SW 1271 (cell line): ENCODE measurements at regions not wholly inside any gene's neighbourhood (a gene's known extent, or its start where the extent isn't known, plus 50 kb on each side); places are given as distances from the start of the nearest gene placed in this dataset.

ENCODE experiments used
- DNase-seq, 2 experiments: peaks; one replicate each; lab custom pipeline; 2025; lab: John Stamatoyannopoulos, UW

GRCh38 chr4:151987606-151988005 lies 226.8 kb upstream of the GATB start:
- DNase-seq: no peak

DNA sequence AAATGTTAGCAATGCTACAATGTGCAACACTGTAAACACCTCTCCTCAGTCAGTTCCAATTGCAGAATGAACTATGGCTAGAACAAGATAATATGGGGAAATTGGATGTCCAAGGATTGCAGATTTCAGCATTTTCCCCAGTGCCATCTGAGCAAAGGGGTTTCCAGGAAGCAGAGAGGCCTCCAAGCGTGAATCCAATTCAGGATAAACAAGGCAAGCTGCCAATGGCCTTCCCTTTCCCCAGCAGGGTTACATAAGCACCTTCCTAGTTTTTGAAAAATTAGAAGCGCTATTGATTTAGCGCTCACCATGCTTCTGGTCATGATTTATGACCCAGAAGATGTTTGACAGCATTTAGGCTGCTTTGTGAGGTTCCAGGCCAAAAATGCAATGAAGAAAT lies 223.0 kb upstream of the GATB start:
- DNase-seq: no peak

GRCh38 chr4:151979819-151980218 lies 219.0 kb upstream of the GATB start:
- no peak for DNase-seq

DNA sequence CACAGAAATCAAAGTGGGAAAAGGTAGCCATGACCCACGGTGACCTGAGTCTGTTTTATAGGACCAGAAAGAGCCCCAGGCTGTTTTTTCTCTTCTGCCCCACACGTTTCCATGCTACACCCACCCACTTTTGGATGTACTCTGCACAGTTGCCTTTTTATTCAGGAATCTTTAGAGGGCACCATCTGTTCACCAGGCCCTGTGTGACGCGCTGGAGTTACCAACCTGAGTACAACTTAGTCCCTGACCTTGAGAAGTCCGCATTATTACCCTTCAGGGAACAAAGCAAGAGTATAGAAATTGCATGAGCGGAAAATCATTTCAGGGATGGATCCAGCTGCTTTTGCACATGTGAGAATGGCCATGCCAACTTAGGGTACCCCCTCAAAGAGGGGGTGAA lies 207.8 kb upstream of the GATB start:
- DNase-seq: no peak

DNA sequence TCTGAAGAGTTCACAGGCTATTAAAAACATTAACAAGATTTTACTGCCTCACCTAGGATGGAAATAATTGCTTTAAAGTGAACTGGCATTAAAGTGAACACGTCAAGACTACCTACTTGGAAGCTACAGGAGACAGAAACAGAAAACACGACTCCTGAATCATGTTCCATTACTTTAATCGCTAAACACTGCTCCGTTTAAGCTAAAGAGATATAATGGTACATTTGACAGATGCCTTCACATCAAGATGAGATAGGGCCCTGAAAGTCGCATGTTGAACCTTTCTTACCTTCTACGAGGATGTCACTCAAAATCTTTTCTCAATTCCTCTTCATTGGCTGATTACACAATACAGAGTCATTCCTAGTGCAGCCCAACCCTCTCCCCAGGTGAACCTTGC lies 206.3 kb upstream of the GATB start:
- no peak for DNase-seq

DNA sequence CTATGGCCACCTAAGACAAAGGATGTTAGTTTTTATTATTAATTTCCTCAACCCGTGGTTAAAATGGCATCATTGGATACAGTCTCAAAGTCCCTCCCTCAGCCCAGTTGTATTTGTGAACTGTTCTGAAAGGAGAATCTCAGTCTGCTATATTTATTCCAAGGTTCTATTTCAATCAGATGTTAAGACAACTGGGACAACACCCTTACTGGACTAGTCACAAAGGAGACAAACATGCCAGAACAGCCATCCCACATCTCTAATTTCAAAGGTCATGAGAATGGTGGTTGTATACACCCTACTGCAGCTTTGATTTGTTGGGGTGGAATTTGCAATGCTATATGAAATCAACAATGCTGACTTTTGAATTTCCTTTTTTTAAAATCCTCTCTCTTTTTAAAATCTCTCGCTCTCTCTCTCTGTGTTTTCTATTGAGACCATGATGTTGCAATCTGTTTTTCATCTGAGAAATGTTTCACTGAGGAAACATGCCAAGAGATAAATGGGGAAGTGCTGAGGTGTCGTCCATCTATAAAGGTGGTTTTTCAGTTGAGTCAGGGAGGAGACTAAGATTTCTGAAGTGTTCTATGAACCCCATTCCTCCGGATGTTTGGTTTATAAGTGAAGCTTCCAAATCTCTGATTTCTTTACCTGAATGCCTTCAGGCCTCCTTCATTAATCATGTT lies 201.5 kb upstream of the GATB start:
- no peak for DNase-seq

DNA sequence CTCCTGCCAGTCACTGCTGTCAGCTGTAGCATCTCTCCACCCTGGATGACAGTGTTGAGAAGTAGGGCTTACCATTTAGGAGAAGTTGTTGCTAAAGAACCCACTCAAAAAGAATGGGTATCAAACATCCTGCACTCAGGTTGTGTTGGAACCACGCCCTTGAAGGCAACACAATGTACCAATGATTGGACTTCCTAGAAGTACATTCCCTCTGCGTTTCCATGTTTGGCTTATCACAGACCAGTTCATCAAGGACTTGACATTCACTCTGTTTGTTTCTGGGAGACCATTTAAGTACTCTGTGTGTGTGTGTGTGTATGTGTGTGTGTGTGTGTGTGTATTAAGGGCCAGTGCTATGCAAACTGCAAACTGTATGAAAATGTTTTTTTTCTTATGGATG lies 200.6 kb upstream of the GATB start:
- no peak for DNase-seq

DNA sequence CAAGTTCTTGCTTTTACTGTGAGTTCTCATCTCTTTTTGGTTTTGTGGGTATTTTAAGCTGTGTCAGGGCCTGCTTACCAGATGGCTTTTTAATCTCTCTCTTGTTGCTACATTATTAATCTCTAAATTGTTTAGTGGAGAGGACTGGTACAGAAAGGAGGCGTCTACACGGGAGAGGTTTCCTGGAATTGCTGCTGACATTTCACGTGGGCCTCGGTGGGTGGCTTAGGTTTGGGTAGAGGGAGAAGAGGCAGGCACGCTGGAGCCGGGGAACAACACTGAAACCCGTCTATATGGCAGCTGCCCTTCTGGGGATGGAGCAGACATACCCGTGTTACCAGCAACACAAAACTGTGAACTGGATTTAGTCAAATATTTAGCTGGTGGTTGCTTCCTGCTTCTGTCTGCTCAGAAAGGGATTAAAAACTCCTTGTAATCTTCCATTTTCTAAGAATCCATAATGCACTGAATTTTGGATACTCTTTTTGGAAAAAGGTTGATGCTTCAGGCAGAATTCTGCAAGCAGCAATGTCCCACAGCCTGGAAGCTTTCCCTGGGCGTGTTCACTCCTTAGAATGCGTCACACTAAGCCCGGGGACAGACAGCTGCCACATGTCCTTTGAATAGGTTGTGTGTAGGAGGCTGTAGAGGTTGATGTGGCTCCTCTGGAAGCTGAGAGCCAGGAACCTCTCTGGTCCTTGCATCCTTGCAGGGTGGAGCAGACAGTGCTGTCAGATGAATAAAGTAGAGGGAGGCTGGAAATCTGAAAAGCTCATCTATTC lies 199.8 kb upstream of the GATB start:
- no peak for DNase-seq

DNA sequence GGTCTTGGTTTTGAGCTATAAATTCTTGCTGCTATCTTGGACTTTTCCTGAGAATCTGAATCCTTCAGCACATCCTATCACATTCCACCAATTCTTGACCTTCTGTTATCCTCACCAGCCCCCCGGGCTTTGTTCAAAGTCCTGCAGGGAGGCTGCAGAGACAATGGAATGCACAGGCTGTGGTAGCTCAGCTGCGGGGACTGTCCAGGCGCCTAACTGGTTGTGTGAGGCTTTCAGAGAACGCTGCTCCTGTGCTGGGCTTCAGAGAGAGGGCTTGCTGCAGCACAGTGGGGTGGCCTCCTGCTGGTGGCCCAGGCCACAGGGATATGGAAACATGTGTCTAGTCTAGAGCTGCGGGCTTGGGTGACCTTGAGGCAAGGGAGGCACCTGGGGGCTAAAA lies 196.3 kb upstream of the GATB start:
- no peak for DNase-seq

DNA sequence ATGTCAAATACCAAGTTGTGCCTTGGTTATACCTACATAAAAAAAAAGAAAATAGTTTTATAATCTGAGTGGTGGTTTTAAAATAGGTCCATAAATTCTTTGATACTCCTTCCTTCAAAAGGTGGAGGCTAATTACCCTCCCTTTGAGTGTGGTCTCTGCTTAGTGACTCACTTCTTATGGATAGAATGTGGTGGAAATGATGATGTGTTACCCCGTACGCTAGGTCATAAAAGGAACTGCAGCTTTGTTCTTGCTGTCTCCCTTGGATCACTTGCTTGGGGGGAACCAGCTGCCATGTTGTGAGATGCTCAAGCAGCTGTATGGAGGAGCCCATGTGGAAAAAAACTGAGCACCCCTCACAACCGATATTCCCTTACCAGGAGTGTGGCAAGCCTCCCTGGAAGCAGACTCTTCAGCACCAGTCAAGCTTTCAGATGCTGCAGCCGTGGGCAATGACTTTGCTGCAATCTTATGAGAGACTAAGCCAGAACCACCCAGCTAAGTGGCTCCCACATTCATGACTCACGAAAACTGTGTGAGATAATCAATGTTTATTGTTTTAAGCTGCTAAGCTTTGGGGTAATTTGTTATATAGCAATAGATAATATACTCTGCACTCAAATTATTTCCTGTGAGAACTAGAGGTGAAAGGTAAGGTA lies 195.0 kb upstream of the GATB start:
- DNase-seq: no peak

DNA sequence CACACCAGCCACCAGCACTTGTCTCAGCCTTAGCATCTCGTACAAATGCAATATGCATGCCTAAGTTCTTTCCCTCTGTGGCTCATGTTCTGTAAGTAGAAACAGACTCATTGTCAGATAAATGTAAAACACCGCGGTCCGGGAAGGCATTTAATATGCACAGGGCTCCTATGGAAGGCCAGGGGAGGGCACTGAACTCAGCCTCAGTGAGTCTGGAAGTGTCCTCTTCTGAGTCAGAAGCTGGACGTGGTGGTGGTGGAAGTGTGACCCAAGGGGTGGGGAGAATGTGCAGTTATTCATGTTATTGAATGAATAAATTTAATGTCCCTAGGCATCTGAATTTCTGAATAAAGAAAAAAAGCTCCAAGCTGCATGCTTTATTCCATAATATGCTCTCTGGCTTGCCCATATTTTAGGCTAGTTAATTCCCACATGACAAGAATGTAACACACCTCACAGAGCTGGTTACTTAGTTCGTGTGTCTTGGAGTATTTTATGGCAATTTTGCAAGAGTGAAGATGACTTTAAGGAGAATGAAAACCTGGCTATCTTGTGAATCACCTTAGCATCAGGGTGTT lies 193.1 kb upstream of the GATB start:
- no peak for DNase-seq

- no peak for DNase-seq
Measured at GRCh38 chr4:151953312-151953711, 192.5 kb upstream of the GATB start.

- DNase-seq: no peak
Measured at GRCh38 chr4:151952711-151953254, 192.0 kb upstream of the GATB start.

DNA sequence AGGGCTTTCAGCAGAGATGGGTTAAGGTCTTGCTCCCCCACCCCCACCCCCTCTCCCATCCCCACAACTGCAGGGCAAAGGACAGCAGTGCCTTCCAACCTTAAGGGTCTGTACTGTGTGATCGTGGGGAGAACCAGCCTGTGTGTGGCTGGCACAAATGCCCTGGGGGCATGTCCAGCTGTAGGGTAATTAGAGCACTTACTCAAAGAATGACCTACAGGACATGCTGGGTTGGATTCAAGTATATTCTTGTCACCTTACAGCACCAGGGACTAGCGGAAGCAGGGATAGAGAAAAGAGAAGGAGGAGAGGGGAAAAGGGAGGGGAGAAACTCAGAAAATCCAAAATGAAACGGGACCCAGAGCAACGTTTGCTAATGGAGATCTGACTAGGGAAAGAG lies 191.3 kb upstream of the GATB start:
- DNase-seq: no peak

DNA sequence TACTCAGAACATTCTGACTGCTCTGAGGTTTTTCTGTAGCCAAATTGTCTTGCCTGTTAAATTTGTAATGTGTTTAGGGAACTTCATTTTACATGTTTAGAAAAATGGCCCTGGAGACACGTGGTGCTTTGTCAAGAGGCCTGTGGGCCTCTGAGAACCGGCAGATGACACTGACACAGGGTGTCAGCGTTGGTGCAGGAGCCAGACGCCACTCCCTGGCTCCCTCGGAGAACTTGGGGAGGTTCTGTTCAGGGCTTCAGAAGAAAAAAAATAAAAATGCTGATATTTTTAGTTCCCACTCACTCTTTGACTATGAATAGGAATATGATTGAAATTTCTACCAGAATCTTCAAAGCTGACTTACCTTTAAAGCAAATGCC lies 190.9 kb upstream of the GATB start:
- DNase-seq: no peak

- DNase-seq: no peak
Measured at GRCh38 chr4:151950993-151951670, 190.3 kb upstream of the GATB start.

GRCh38 chr4:151948351-151949016 lies 187.7 kb upstream of the GATB start:
- DNase-seq: no peak

- DNase-seq: no peak
Measured at GRCh38 chr4:151946718-151947117, 185.9 kb upstream of the GATB start.

DNA sequence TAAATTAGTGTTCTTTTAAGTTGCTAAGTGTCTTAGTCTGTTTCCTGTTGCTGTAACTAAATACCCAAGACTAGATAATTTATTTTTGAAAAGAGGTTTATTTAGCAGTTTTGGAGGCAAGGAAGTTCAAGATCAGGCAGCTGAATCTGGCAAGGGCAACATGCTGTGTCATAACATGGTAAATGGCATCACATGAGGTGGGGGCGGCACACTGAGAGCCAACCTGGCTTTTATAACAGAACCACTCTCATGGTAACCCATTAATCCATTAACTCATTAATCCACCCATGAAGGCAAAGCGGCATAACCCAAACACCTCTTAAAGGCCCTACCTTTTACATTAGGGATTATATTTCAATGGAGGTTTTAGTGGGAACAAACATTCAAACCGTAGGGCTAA lies 182.2 kb upstream of the GATB start:
- no peak for DNase-seq

GRCh38 chr4:151940926-151941617 lies 180.3 kb upstream of the GATB start:
- DNase-seq: no peak

DNA sequence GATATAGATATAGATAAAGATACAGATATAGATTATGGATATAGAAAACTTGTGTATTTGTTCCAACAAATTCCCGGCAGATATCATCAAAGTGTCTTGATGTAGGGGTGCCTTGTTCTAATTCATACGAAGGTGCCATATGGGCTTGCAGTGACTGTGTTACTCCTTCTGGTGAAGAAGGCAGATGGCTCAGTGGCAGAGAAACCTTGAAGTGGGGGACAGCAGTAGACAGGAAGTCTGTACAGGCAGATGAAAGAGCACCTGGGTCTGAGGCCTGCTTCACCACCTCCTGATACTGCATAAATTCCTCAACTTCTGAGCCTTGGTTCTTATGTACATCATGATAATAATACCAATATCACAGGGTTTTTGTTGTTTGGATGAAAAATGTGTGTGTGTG lies 179.5 kb upstream of the GATB start:
- no peak for DNase-seq
